ENCODE measurements at regions not wholly inside any gene's neighbourhood (a gene's known extent, or its start where the extent isn't known, plus 50 kb on each side); places are given as distances from the start of the nearest gene placed in this dataset.
A peak's percentile ranks its signal among the peaks of the same experiment; 100 is the strongest.

DNA sequence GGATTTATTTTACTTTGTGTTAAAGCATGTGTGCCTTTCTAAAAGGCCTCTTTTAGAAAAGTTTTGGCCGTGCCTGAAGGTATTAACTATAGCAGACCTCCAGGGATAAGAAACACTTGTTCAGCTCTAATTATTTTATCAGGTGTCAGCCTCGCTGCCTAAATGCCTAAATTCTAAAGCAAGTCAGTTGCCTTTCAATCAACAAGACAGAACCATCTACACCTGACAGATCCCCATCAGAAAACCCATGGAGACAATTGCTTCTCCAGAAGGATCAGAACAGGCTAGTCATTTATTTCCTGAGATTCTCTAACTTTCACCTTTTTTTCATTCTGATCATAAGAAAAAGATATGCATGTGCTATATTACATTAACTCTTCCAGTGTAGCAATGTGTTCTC lies 171.4 kb upstream of the GPC6 start:
- Histone ChIP-seq H3K27me3 (ENCODE audit: insufficient read depth, low read length) (no peaks in the 10 kb centered on the region), H3K36me3 (ENCODE audit: insufficient read depth, low read length) (no peaks in the 10 kb centered on the region), H3K27ac (ENCODE audit: low read depth, low read length) (no peak overlapping the region), H3K4me3 (ENCODE audit: low read depth, low read length) (no peak overlapping the region), H3K4me1 (ENCODE audit: control insufficient read depth, insufficient read depth, low read length, unreplicated experiment) (no peaks in the 10 kb centered on the region), H3K79me2 (ENCODE audit: control insufficient read depth, insufficient read depth, low read length, unreplicated experiment) (no peaks in the 10 kb centered on the region), H2AFZ (ENCODE audit: low read length, unreplicated experiment) (no peak overlapping the region)

DNA sequence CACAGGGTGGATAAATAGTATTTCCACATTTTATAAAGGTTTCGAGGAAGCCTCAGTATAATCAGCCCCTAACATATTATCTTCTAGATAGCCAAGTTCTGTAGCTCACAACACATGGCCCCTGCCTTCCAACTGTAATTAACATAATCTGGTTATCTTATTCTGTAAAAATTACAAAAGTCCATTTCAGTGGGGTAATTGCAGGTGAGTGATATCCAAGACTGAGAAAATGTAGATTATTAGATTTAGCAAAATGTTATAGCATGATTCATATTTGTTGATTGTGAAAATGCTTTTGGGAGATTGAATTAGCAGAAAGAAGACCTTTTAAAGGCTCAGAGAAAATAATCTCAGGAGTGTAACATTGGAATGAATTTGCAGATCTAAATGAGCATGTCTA lies 168.3 kb upstream of the GPC6 start:
- no peaks in the 10 kb centered on the region for H3K36me3 ChIP-seq (ENCODE audit: insufficient read depth, low read length)
- no peaks in the 10 kb centered on the region for H3K79me2 ChIP-seq (ENCODE audit: control insufficient read depth, insufficient read depth, low read length, unreplicated experiment)
- H3K27ac ChIP-seq (ENCODE audit: low read depth, low read length): no peak overlapping the region
- no peak overlapping the region for H3K4me3 ChIP-seq (ENCODE audit: low read depth, low read length)
- H3K4me1 ChIP-seq (ENCODE audit: control insufficient read depth, insufficient read depth, low read length, unreplicated experiment): no peaks in the 10 kb centered on the region
- no peak overlapping the region for H2AFZ ChIP-seq (ENCODE audit: low read length, unreplicated experiment)
- H3K27me3 ChIP-seq (ENCODE audit: insufficient read depth, low read length): no peaks in the 10 kb centered on the region

DNA sequence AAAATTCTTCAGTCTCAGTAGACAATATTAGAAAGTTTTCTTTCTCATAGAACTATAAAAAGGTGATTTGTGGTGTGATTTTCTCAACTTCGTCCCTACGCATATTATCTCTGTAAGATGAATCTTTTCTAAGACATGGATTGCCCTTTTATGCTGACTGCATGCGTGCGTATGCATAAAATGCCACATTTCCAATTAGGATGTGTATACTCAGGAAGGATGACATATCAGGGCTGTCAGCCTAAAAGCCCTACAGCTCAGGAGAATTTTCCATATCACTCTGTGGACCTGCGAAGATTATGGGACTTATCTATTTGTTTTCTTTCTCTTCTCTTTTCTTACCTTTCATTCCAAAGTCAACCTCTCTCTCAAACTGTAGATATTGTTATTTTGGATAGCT lies 166.5 kb upstream of the GPC6 start:
- Histone ChIP-seq H3K4me3 (ENCODE audit: low read depth, low read length) (no peak overlapping the region), H3K4me1 (ENCODE audit: control insufficient read depth, insufficient read depth, low read length, unreplicated experiment) (no peaks in the 10 kb centered on the region), H3K27ac (ENCODE audit: low read depth, low read length) (no peak overlapping the region), H2AFZ (ENCODE audit: low read length, unreplicated experiment) (no peak overlapping the region), H3K27me3 (ENCODE audit: insufficient read depth, low read length) (no peaks in the 10 kb centered on the region), H3K36me3 (ENCODE audit: insufficient read depth, low read length) (no peaks in the 10 kb centered on the region), H3K79me2 (ENCODE audit: control insufficient read depth, insufficient read depth, low read length, unreplicated experiment) (no peaks in the 10 kb centered on the region)

DNA sequence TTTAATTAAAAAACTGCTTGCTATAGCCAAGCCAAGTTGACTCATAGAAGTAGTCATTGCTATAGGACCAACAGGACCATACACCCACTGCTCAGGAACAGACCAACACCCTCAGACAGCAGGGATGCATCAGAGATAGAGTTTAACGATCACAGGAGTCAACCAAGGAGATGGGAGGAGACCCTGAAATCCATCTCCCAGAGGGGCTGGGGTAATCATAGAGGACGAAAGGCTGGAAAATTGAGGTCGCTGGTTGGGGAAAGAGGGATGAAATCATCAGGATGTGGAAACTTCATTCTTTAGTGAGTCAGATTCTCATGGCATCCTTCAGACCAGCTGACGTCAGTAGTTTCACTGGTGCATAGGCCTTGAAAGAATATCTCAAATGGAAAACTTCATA lies 160.4 kb upstream of the GPC6 start:
- H3K4me3 ChIP-seq (ENCODE audit: low read depth, low read length): no peak overlapping the region

DNA sequence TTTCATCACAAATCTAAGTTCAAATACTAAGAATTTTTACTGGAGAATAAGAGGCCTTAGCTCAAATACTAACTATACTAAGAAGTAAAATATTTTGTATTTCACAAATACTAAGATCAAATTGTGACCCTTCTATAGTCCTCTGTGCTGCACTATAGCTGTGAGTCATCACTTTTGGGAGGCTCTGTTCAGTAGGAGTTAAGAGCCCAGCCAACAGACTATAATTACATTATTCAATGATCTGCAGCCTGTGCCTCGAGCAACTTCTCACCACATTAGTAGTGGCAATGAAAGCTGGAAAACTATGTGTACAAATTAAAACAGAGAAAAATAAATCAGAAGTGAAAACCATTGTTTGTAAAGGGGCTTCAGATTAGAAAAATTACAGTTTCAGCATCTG lies 147.3 kb upstream of the GPC6 start:
- Histone ChIP-seq H3K27me3 (ENCODE audit: insufficient read depth, low read length) (no peaks in the 10 kb centered on the region), H3K4me1 (ENCODE audit: control insufficient read depth, insufficient read depth, low read length, unreplicated experiment) (peaks cover 3% of the 10 kb centered on the region), H3K79me2 (ENCODE audit: control insufficient read depth, insufficient read depth, low read length, unreplicated experiment) (no peaks in the 10 kb centered on the region), H3K27ac (ENCODE audit: low read depth, low read length) (no peak overlapping the region), H3K36me3 (ENCODE audit: insufficient read depth, low read length) (no peaks in the 10 kb centered on the region), H3K4me3 (ENCODE audit: low read depth, low read length) (no peak overlapping the region), H2AFZ (ENCODE audit: low read length, unreplicated experiment) (no peak overlapping the region)

More for the DNA sequence above, 160.4 kb upstream of the GPC6 start:
- H3K79me2 ChIP-seq (ENCODE audit: control insufficient read depth, insufficient read depth, low read length, unreplicated experiment): no peaks in the 10 kb centered on the region
- H3K36me3 ChIP-seq (ENCODE audit: insufficient read depth, low read length): no peaks in the 10 kb centered on the region
- H3K27me3 ChIP-seq (ENCODE audit: insufficient read depth, low read length): no peaks in the 10 kb centered on the region
- H3K27ac ChIP-seq (ENCODE audit: low read depth, low read length): peak overlapping the region; percentile 41; the same call in 1 of the 2 replicates
- no peaks in the 10 kb centered on the region for H3K4me1 ChIP-seq (ENCODE audit: control insufficient read depth, insufficient read depth, low read length, unreplicated experiment)
- no peak overlapping the region for H2AFZ ChIP-seq (ENCODE audit: low read length, unreplicated experiment)

DNA sequence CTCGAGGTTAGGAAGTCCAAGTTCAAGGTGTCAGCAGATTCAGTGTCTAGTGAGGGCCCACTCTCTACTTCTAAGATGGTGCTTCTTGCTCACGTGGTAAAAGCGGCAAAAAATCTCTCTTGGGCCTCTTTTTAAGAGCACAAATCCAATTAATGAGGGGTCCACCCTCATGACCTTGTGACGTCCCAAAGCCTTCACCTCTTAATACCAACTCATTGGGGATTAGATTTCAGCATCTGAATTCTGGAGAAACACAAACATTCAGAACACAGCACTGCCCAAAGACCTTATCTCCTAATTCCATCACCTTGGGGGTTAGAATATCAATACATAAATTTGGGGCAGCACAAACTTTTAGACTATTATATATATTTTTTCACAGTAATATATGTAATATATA lies 146.4 kb upstream of the GPC6 start:
- H3K79me2 ChIP-seq (ENCODE audit: control insufficient read depth, insufficient read depth, low read length, unreplicated experiment): no peaks in the 10 kb centered on the region
- H3K27me3 ChIP-seq (ENCODE audit: insufficient read depth, low read length): no peaks in the 10 kb centered on the region
- no peaks in the 10 kb centered on the region for H3K36me3 ChIP-seq (ENCODE audit: insufficient read depth, low read length)
- no peak overlapping the region for H3K4me3 ChIP-seq (ENCODE audit: low read depth, low read length)
- no peak overlapping the region for H3K27ac ChIP-seq (ENCODE audit: low read depth, low read length)
- H3K4me1 ChIP-seq (ENCODE audit: control insufficient read depth, insufficient read depth, low read length, unreplicated experiment): peaks cover 3% of the 10 kb centered on the region
- H2AFZ ChIP-seq (ENCODE audit: low read length, unreplicated experiment): no peak overlapping the region

DNA sequence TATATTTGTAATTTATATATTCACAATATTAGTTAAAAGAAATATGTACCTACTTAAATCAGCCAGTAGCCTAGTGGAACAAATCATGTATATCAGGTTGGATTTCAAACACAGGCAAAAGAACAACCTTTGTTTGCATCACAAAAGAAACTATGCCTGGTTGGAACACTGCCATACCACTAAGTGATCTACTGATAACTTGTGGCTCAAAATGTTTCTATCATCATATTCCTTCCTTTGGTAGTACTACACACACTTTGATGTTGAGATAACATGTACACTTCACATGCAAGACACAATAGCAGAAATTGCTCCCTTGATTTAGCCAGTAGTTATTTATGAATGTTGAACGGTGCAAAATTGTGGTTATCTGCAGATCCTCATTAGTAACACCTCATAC lies 146.0 kb upstream of the GPC6 start:
- Histone ChIP-seq H3K36me3 (ENCODE audit: insufficient read depth, low read length) (no peaks in the 10 kb centered on the region), H3K4me1 (ENCODE audit: control insufficient read depth, insufficient read depth, low read length, unreplicated experiment) (peaks cover 3% of the 10 kb centered on the region)

DNA sequence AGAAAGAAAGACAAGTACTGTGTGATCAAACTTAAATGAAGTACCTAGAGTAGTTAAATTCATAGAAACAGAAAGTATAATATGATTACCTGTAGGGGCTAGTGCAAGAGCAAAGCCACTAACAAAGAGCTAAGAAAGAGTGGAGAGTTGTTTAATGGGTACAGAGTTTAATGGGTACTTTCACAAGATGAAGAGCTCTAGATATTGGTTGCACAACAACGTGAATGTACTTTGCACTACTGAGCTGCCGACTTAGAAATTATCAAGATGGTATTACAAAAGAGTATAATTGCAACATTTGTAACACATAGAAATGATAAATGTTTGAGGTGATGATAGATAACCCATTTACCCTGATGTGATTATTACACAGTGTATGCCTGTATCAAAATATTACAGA lies 140.3 kb upstream of the GPC6 start:
- no peak overlapping the region for H3K27ac ChIP-seq (ENCODE audit: low read depth, low read length)
- no peaks in the 10 kb centered on the region for H3K79me2 ChIP-seq (ENCODE audit: control insufficient read depth, insufficient read depth, low read length, unreplicated experiment)
- H3K27me3 ChIP-seq (ENCODE audit: insufficient read depth, low read length): no peaks in the 10 kb centered on the region
- H3K36me3 ChIP-seq (ENCODE audit: insufficient read depth, low read length): no peaks in the 10 kb centered on the region
- no peaks in the 10 kb centered on the region for H3K4me1 ChIP-seq (ENCODE audit: control insufficient read depth, insufficient read depth, low read length, unreplicated experiment)
- no peak overlapping the region for H2AFZ ChIP-seq (ENCODE audit: low read length, unreplicated experiment)
- no peak overlapping the region for H3K4me3 ChIP-seq (ENCODE audit: low read depth, low read length)

More for the DNA sequence above, 146.0 kb upstream of the GPC6 start:
- H2AFZ ChIP-seq (ENCODE audit: low read length, unreplicated experiment): no peak overlapping the region
- H3K27ac ChIP-seq (ENCODE audit: low read depth, low read length): no peak overlapping the region
- no peaks in the 10 kb centered on the region for H3K27me3 ChIP-seq (ENCODE audit: insufficient read depth, low read length)
- no peak overlapping the region for H3K4me3 ChIP-seq (ENCODE audit: low read depth, low read length)
- no peaks in the 10 kb centered on the region for H3K79me2 ChIP-seq (ENCODE audit: control insufficient read depth, insufficient read depth, low read length, unreplicated experiment)

DNA sequence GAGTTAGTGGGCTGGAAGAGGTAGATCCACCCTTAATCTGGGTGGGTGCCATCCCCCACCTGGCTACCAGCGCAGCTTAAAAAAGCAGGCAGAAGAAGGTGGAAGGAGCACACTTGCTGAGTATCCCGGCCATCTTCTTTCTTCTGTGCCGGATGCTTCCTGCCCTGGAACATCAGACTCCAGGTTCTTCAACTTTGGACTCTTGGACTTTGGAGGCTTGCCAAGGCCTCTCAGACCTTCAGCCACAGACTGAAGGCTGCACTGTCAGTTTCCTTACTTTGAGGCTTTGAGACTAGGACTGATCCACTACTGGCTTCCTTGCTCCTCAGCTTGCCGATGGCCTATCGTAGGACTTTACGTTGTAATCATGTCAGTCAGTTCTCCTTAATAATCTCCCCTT lies 127.6 kb upstream of the GPC6 start:
- Histone ChIP-seq H3K27ac (ENCODE audit: low read depth, low read length) (no peak overlapping the region), H3K27me3 (ENCODE audit: insufficient read depth, low read length) (no peaks in the 10 kb centered on the region), H3K36me3 (ENCODE audit: insufficient read depth, low read length) (no peaks in the 10 kb centered on the region), H3K4me1 (ENCODE audit: control insufficient read depth, insufficient read depth, low read length, unreplicated experiment) (no peaks in the 10 kb centered on the region), H3K79me2 (ENCODE audit: control insufficient read depth, insufficient read depth, low read length, unreplicated experiment) (no peaks in the 10 kb centered on the region), H3K4me3 (ENCODE audit: low read depth, low read length) (no peak overlapping the region), H2AFZ (ENCODE audit: low read length, unreplicated experiment) (no peak overlapping the region)

DNA sequence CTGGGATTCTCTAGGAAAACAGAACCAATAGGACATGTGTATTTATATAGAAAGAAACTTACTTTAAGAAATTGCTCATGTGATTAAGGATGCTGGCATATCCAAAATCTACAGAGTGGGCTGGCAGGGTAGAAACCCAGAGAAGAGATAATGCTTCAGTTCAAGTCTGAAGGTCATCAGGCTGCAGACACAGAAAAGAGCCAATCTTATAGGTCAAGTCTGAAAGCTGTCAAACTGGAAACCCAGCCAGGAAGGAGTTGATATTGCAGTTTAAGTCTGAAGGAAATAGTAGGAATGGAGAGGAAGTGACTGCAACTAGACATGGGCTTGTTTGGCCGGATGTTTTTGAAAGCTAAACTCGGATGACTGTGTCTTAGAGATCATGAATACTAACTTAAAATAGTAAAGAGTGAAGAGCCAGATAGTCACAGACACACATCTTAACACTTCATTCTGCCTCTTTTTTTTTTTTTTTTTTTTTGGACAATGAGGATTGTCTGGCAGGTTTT lies 125.3 kb upstream of the GPC6 start:
- H3K79me2 ChIP-seq (ENCODE audit: control insufficient read depth, insufficient read depth, low read length, unreplicated experiment): no peaks in the 10 kb centered on the region
- no peak overlapping the region for H3K4me3 ChIP-seq (ENCODE audit: low read depth, low read length)
- H3K4me1 ChIP-seq (ENCODE audit: control insufficient read depth, insufficient read depth, low read length, unreplicated experiment): no peaks in the 10 kb centered on the region
- H3K27me3 ChIP-seq (ENCODE audit: insufficient read depth, low read length): no peaks in the 10 kb centered on the region
- no peak overlapping the region for H3K27ac ChIP-seq (ENCODE audit: low read depth, low read length)
- no peak overlapping the region for H2AFZ ChIP-seq (ENCODE audit: low read length, unreplicated experiment)
- no peaks in the 10 kb centered on the region for H3K36me3 ChIP-seq (ENCODE audit: insufficient read depth, low read length)

DNA sequence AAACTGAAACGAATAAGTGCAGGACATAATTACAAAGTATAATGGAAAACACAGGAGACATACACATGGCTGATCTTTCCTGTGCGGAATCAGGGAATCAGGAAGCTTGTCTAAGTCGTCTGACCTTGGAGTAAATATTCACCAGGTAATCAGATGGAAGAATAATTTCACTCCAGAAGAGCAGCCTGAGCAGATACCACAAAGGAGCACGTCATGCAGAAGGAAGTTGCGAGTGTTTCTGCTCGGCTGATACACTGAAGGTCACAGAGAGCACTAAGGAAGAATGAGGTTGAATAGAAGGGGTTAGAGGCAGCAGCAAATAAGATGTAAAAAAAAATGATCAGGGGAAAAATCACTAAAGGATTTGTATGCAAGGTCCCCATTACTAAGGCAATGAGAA lies 122.3 kb upstream of the GPC6 start:
- no peak overlapping the region for H2AFZ ChIP-seq (ENCODE audit: low read length, unreplicated experiment)
- H3K4me3 ChIP-seq (ENCODE audit: low read depth, low read length): no peak overlapping the region
- H3K27me3 ChIP-seq (ENCODE audit: insufficient read depth, low read length): no peaks in the 10 kb centered on the region
- no peak overlapping the region for H3K27ac ChIP-seq (ENCODE audit: low read depth, low read length)
- H3K4me1 ChIP-seq (ENCODE audit: control insufficient read depth, insufficient read depth, low read length, unreplicated experiment): peaks cover 5% of the 10 kb centered on the region
- H3K36me3 ChIP-seq (ENCODE audit: insufficient read depth, low read length): no peaks in the 10 kb centered on the region
- H3K79me2 ChIP-seq (ENCODE audit: control insufficient read depth, insufficient read depth, low read length, unreplicated experiment): no peaks in the 10 kb centered on the region

Data from ACC112 (cell line).